ENCODE measurements at regions not wholly inside any gene's neighbourhood (a gene's known extent, or its start where the extent isn't known, plus 50 kb on each side); places are given as distances from the start of the nearest gene placed in this dataset.

- Histone ChIP-seq H3K27me3 (ENCODE audit: control insufficient read depth, insufficient read depth, low read length) (no peaks in the 10 kb centered on the region), H3K4me3 (ENCODE audit: low read length) (no peak overlapping the region), H3K4me1 (ENCODE audit: control insufficient read depth, insufficient read depth, low read length) (peaks cover 3% of the 10 kb centered on the region; the same call in 1 of the 2 replicates), H3K27ac (ENCODE audit: low read length) (no peak overlapping the region), H3K36me3 (ENCODE audit: control insufficient read depth, insufficient read depth, low read length) (no peaks in the 10 kb centered on the region), H3K9me3 (ENCODE audit: control insufficient read depth, insufficient read depth, low read length) (no peaks in the 10 kb centered on the region)
- WGBS (ENCODE audit: insufficient coverage, insufficient read length) = no CpG with 5 or more reads among the region's 4 CpGs
- DNase-seq (ENCODE audit: low read depth, low spot score) = no peak
Measured at GRCh38 chr12:39127401-39127800, 222.0 kb upstream of the CPNE8 start.

GRCh38 chr12:39125566-39125965 lies 220.2 kb upstream of the CPNE8 start:
- Histone ChIP-seq H3K36me3 (ENCODE audit: control insufficient read depth, insufficient read depth, low read length) (no peaks in the 10 kb centered on the region), H3K27ac (ENCODE audit: low read length) (no peak overlapping the region), H3K9me3 (ENCODE audit: control insufficient read depth, insufficient read depth, low read length) (no peaks in the 10 kb centered on the region), H3K4me1 (ENCODE audit: control insufficient read depth, insufficient read depth, low read length) (peaks cover 4% of the 10 kb centered on the region), H3K27me3 (ENCODE audit: control insufficient read depth, insufficient read depth, low read length) (no peaks in the 10 kb centered on the region), H3K4me3 (ENCODE audit: low read length) (no peak overlapping the region)
- no peak for DNase-seq (ENCODE audit: low read depth, low spot score)
- no CpG with 5 or more reads among the region's 2 CpGs for WGBS (ENCODE audit: insufficient coverage, insufficient read length)

GRCh38 chr12:39124768-39125167 lies 219.4 kb upstream of the CPNE8 start:
- Histone ChIP-seq H3K9me3 (ENCODE audit: control insufficient read depth, insufficient read depth, low read length) (no peaks in the 10 kb centered on the region), H3K27ac (ENCODE audit: low read length) (no peak overlapping the region), H3K4me3 (ENCODE audit: low read length) (no peak overlapping the region), H3K27me3 (ENCODE audit: control insufficient read depth, insufficient read depth, low read length) (no peaks in the 10 kb centered on the region), H3K4me1 (ENCODE audit: control insufficient read depth, insufficient read depth, low read length) (peaks cover 4% of the 10 kb centered on the region), H3K36me3 (ENCODE audit: control insufficient read depth, insufficient read depth, low read length) (no peaks in the 10 kb centered on the region)
- no CpG with 5 or more reads among the region's 6 CpGs for WGBS (ENCODE audit: insufficient coverage, insufficient read length)
- DNase-seq (ENCODE audit: low read depth, low spot score) = no peak

GRCh38 chr12:39123580-39124253 lies 218.3 kb upstream of the CPNE8 start:
- no peaks in the 10 kb centered on the region for H3K27me3 ChIP-seq (ENCODE audit: control insufficient read depth, insufficient read depth, low read length)
- peaks cover 4% of the 10 kb centered on the region for H3K4me1 ChIP-seq (ENCODE audit: control insufficient read depth, insufficient read depth, low read length)
- no peak for DNase-seq (ENCODE audit: low read depth, low spot score)
- H3K27ac ChIP-seq (ENCODE audit: low read length) = no peak overlapping the region
- no peaks in the 10 kb centered on the region for H3K36me3 ChIP-seq (ENCODE audit: control insufficient read depth, insufficient read depth, low read length)
- H3K9me3 ChIP-seq (ENCODE audit: control insufficient read depth, insufficient read depth, low read length) = no peaks in the 10 kb centered on the region
- no peak overlapping the region for H3K4me3 ChIP-seq (ENCODE audit: low read length)
- WGBS (ENCODE audit: insufficient coverage, insufficient read length) = no CpG with 5 or more reads among the region's 2 CpGs

GRCh38 chr12:39122562-39123204 lies 217.3 kb upstream of the CPNE8 start:
- H3K36me3 ChIP-seq (ENCODE audit: control insufficient read depth, insufficient read depth, low read length) = no peaks in the 10 kb centered on the region
- H3K4me3 ChIP-seq (ENCODE audit: low read length) = no peak overlapping the region
- H3K27ac ChIP-seq (ENCODE audit: low read length) = no peak overlapping the region
- WGBS (ENCODE audit: insufficient coverage, insufficient read length) = no CpG with 5 or more reads among the region's 6 CpGs
- DNase-seq (ENCODE audit: low read depth, low spot score) = peak; percentile 64
- no peaks in the 10 kb centered on the region for H3K27me3 ChIP-seq (ENCODE audit: control insufficient read depth, insufficient read depth, low read length)
- H3K9me3 ChIP-seq (ENCODE audit: control insufficient read depth, insufficient read depth, low read length) = no peaks in the 10 kb centered on the region
- H3K4me1 ChIP-seq (ENCODE audit: control insufficient read depth, insufficient read depth, low read length) = peaks cover 4% of the 10 kb centered on the region

GRCh38 chr12:39116861-39117260 lies 211.5 kb upstream of the CPNE8 start:
- no CpG with 5 or more reads among the region's 2 CpGs for WGBS (ENCODE audit: insufficient coverage, insufficient read length)
- no peak overlapping the region for H3K4me3 ChIP-seq (ENCODE audit: low read length)
- no peak for DNase-seq (ENCODE audit: low read depth, low spot score)

GRCh38 chr12:39112064-39112463 lies 206.7 kb upstream of the CPNE8 start:
- Histone ChIP-seq H3K4me1 (ENCODE audit: control insufficient read depth, insufficient read depth, low read length) (no peaks in the 10 kb centered on the region), H3K4me3 (ENCODE audit: low read length) (no peak overlapping the region), H3K9me3 (ENCODE audit: control insufficient read depth, insufficient read depth, low read length) (no peaks in the 10 kb centered on the region), H3K27ac (ENCODE audit: low read length) (no peak overlapping the region), H3K36me3 (ENCODE audit: control insufficient read depth, insufficient read depth, low read length) (no peaks in the 10 kb centered on the region), H3K27me3 (ENCODE audit: control insufficient read depth, insufficient read depth, low read length) (no peaks in the 10 kb centered on the region)
- DNase-seq (ENCODE audit: low read depth, low spot score) = no peak
- WGBS (ENCODE audit: insufficient coverage, insufficient read length) = no CpG with 5 or more reads among the region's 5 CpGs

More at GRCh38 chr12:39116861-39117260, 211.5 kb upstream of the CPNE8 start:
- Histone ChIP-seq H3K4me1 (ENCODE audit: control insufficient read depth, insufficient read depth, low read length) (no peaks in the 10 kb centered on the region), H3K27me3 (ENCODE audit: control insufficient read depth, insufficient read depth, low read length) (no peaks in the 10 kb centered on the region), H3K27ac (ENCODE audit: low read length) (no peak overlapping the region), H3K36me3 (ENCODE audit: control insufficient read depth, insufficient read depth, low read length) (no peaks in the 10 kb centered on the region), H3K9me3 (ENCODE audit: control insufficient read depth, insufficient read depth, low read length) (no peaks in the 10 kb centered on the region)

GRCh38 chr12:39105111-39105510 lies 199.7 kb upstream of the CPNE8 start:
- H3K4me3 ChIP-seq (ENCODE audit: low read length) = no peak overlapping the region
- DNase-seq (ENCODE audit: low read depth, low spot score) = no peak
- no peak overlapping the region for H3K27ac ChIP-seq (ENCODE audit: low read length)
- no peaks in the 10 kb centered on the region for H3K9me3 ChIP-seq (ENCODE audit: control insufficient read depth, insufficient read depth, low read length)
- no peaks in the 10 kb centered on the region for H3K27me3 ChIP-seq (ENCODE audit: control insufficient read depth, insufficient read depth, low read length)
- H3K36me3 ChIP-seq (ENCODE audit: control insufficient read depth, insufficient read depth, low read length) = no peaks in the 10 kb centered on the region
- H3K4me1 ChIP-seq (ENCODE audit: control insufficient read depth, insufficient read depth, low read length) = no peaks in the 10 kb centered on the region

- DNase-seq (ENCODE audit: low read depth, low spot score) = peak; percentile 57
- no peak overlapping the region for H3K27ac ChIP-seq (ENCODE audit: low read length)
- H3K36me3 ChIP-seq (ENCODE audit: control insufficient read depth, insufficient read depth, low read length) = no peaks in the 10 kb centered on the region
- no peaks in the 10 kb centered on the region for H3K27me3 ChIP-seq (ENCODE audit: control insufficient read depth, insufficient read depth, low read length)
- no peak overlapping the region for H3K4me3 ChIP-seq (ENCODE audit: low read length)
- WGBS (ENCODE audit: insufficient coverage, insufficient read length) = no CpG with 5 or more reads among the region's 8 CpGs
- no peaks in the 10 kb centered on the region for H3K4me1 ChIP-seq (ENCODE audit: control insufficient read depth, insufficient read depth, low read length)
- H3K9me3 ChIP-seq (ENCODE audit: control insufficient read depth, insufficient read depth, low read length) = no peaks in the 10 kb centered on the region
Measured at GRCh38 chr12:39103552-39104165, 198.3 kb upstream of the CPNE8 start.

GRCh38 chr12:39102474-39103209 lies 197.3 kb upstream of the CPNE8 start:
- Histone ChIP-seq H3K4me3 (ENCODE audit: low read length) (no peak overlapping the region), H3K4me1 (ENCODE audit: control insufficient read depth, insufficient read depth, low read length) (no peaks in the 10 kb centered on the region), H3K27ac (ENCODE audit: low read length) (no peak overlapping the region), H3K36me3 (ENCODE audit: control insufficient read depth, insufficient read depth, low read length) (no peaks in the 10 kb centered on the region), H3K27me3 (ENCODE audit: control insufficient read depth, insufficient read depth, low read length) (no peaks in the 10 kb centered on the region), H3K9me3 (ENCODE audit: control insufficient read depth, insufficient read depth, low read length) (no peaks in the 10 kb centered on the region)
- no CpG with 5 or more reads among the region's 3 CpGs for WGBS (ENCODE audit: insufficient coverage, insufficient read length)
- DNase-seq (ENCODE audit: low read depth, low spot score) = no peak

Measured in iPS DF 6.9 (cell line).